Endothelial cell of hepatic sinusoid (primary cell): ENCODE measurements at regions not wholly inside any gene's neighbourhood (a gene's known extent, or its start where the extent isn't known, plus 50 kb on each side); places are given as distances from the start of the nearest gene placed in this dataset.
"Not testable (repeated sequence)": the region's sequence is repeated elsewhere in the genome, so short reads cannot be mapped to it uniquely, and the experiment has no call there.

ENCODE experiments used
- in situ Hi-C: cut with HindIII; loops from 2 replicates; pipeline ENCODE4 v1.10.0; 2017; ENCODE audit warnings: low sequenced_read_pairs

DNA sequence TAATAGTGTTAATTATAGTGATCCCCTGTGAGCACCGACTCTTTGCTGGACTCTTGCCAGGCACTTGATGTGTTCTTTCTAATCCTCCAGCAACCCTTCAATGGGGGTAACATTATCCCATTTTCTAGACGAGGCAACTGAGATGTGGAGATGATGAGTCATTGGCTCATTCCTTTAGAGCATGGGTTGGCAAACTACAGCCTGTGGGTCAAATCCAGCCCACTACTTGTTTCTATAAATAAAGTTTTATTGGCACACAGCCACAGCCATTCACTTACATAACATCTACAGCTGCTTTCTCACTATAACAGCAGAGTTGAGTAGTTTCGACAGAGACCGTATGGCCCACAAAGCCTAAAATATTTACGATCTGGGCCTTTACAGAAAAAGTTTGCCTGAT, 249.5 kb upstream of the KCNG1 start:
- in situ Hi-C loops: no loop called here

- in situ Hi-C loops: no loop called here
These were observed 249.0 kb upstream of the KCNG1 start for GRCh38 chr20:51271931-51272330.

DNA sequence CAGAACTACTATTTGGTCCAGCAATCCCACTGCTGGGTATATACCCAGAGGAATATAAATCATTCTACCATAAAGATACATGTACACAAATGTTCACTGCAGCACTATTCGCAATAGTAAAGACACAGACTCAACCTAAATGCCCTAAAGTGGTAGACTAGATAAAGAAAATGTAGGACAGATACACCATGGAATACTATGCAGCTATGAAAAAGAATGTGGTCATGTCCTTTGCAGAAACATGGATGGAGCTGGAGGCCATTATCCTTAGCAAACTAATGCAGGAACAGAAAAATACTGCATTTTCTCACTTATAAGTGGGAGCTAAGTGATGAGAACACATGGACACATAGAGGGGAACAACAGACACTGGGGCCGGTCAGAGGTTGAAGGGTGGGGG, 248.4 kb upstream of the KCNG1 start:
- in situ Hi-C loops: not testable (repeated sequence)

DNA sequence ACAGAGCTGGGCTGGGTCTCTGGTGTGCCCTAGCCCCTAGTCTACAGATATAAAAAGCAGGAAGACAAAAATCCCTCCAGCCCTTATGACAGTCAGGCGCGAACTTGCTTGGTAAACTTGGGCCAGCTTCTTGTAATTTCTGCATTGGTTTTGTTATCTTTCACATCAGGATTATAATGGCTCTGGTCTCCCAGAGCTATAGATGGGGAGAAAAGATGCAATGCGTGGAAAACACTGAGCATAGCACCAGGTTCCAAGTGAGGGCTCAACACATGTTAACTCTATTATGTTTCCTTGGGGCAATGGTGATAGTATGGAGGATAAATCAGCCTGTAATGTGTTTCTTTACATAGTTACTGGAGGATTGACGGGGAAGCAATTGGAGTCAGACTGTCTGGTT, 246.8 kb upstream of the KCNG1 start:
- in situ Hi-C loops: no loop called here

DNA sequence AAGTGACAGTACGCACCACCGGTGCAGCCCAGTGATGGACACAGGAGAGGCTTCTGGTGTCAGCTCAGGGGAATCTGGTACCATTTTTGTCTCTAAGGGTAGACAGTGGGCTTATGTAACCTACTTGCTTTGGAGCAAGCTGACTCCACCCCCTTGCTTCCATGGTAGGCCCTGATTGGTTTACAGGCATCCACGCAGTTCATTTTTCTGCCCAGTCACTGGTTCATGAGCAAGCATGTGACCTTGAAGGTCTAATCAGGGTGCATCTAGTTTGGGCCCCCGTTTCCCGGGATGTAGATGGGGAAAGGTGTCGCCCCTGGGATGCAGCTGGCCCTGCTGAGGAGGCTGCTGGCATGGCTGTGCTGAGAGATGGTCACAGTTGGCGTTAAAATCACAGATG, 244.8 kb upstream of the KCNG1 start:
- in situ Hi-C loops: no loop called here

DNA sequence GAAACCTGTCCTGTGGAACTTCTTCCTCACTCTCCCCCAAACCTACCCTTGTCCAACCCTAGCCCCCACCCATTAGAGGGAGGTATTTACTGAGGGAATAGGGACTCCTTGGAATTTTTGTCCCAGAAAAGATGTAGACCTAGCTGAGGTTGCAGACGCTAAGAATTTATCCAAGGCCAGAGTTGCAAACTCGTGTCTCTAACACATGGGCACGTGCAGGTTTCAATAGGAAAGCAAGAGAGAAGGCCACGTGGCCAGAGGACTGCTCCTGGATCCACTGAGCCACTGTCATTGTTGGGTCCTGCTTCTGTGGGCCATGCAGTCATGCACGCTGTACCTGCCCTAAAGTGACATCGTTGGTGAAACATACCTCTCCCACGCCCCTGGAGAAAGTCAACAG, 243.4 kb upstream of the KCNG1 start:
- in situ Hi-C loops: no loop called here

GRCh38 chr20:51265361-51265760, 242.5 kb upstream of the KCNG1 start:
- in situ Hi-C loops: no loop called here

DNA sequence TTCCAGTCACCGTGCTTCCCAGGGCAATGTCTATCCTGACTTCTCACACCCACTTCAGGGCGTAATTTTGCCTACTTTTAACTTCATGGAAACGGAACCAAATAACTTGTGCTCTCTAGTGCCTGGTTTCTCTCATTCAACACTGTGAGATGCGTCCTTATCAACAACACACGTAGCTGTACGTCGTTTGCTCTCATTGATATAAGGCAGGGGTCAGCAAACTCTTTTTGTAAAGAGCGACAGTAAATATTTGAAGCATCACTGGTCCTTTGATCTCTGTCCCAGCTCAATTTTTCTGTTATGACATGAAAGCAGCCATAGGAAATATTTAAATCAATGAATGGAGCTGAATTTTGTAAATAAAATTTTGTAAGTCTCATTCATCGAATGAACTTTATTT, 239.3 kb upstream of the KCNG1 start:
- in situ Hi-C loops: no loop called here

DNA sequence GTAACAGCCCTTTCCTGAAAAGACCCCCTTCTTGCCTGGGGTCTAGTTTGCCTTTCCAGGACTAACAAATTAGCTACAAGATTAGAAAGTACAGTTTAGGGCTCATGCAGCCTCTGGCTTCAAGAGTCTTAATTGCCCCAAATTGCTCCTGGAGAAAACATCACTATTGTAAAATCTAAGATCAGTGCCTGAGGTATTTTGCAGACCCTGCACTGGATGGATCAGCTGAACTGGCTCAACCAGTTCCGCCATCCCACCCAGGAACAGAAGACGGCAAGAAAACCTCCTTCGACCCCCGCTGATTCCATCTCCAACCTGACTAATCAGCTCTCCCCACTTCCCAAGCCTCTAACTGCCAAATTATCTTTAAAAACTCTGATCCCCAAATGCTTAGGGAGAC, 236.5 kb upstream of the KCNG1 start:
- in situ Hi-C loops: no loop called here

DNA sequence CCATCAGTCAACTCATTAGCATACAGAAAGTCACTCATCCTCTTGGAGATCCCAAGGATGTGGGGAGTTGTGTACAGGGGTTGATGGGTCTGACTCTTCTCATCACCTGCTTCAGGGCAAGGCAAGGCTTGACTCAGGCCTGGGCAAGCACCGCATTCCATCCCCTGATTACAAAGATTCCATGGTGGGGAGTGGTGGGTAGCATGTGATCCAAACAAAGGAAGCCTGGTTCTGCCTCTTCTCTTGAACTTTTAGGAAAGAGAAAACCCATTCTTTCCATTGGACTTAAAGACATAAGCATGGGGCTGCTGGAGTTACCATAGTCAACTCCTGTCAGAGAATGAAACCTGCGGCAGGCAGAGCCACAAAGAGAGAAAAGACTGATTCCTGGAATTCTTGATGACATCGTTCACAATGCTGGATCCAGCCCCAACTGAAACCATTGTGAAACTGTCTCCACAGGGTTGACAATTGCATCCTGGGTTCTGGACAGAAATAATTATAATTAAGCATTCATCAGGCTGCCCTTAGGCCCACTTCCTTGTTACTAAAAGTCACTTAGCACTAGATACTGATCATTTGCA, 235.8 kb upstream of the KCNG1 start:
- in situ Hi-C loops: no loop called here

GRCh38 chr20:51255417-51255816, 232.5 kb upstream of the KCNG1 start:
- in situ Hi-C loops: no loop called here

DNA sequence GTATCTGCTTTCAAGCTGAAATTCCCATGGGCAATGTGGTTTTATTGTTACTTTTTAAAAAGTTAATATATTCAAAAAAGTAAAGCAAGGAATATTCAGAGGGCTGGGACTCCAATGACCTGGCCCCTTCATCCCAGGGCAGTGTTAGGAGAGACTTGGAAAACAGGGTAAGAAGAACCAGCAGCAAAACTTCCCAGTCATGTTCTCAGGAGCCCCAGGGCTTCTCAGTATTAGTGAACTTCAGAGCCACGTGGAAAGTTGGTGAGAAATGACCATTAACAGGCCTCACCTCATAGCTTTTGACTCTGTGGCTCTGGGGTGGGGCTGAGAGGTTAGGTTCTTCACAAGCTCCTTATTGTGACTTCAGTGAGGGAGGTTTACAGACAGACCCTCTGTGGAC, 230.4 kb upstream of the KCNG1 start:
- in situ Hi-C loops: no loop called here

DNA sequence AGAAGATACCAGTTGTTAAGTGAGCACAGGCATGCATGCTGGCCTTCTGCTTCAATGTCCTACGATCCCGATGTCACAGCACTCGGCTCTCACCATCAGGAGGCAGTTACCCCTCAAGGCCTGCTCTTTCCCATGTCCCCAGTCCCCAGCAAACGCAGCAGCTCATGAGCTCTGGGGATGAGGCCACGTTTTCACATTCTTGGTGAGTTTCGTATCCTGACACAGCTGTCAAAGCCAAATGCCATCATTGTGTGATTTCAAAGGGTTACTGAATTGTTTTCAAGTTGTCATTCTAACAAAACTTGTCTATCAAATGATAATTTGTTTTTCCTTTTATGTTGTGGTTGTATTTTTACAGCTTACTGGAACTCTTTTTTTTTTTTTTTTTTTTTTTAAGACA, 226.9 kb upstream of the KCNG1 start:
- in situ Hi-C loops: loop anchor here (5.0 kb wide), 1 partner anchor 227 kb away; the partner anchor contains the start of gene KCNG1

- in situ Hi-C loops: loop anchor here (5.0 kb wide), 1 partner anchor 227 kb away; the partner anchor contains the start of gene KCNG1
These were observed 226.3 kb upstream of the KCNG1 start for GRCh38 chr20:51249215-51249614.

DNA sequence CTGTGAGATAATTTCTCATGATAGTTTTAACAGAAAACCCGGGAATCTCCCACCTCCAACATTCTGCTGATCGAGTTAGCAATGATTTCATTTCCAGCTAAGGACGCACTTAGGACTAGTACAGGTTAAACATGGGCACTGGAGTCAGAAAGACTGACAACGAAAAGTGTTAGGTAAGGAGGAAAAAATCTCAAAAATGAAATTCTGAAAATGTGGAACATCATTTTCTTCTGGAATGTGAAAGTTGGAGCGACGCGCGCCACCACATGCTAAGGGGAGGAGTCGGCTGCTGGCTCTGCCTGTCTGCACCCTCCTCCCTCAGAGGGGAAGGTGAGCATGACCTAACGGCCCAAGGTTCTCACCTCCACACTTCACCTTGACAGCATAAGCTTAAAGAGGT, 221.6 kb upstream of the KCNG1 start:
- in situ Hi-C loops: loop anchor here (5.0 kb wide), 1 partner anchor 92 kb away; no protein-coding TSS in a partner anchor

GRCh38 chr20:51238675-51239305, 215.9 kb upstream of the KCNG1 start:
- in situ Hi-C loops: no loop called here

GRCh38 chr20:51237791-51238190, 214.9 kb upstream of the KCNG1 start:
- in situ Hi-C loops: no loop called here

GRCh38 chr20:51237278-51237677, 214.4 kb upstream of the KCNG1 start:
- in situ Hi-C loops: no loop called here

DNA sequence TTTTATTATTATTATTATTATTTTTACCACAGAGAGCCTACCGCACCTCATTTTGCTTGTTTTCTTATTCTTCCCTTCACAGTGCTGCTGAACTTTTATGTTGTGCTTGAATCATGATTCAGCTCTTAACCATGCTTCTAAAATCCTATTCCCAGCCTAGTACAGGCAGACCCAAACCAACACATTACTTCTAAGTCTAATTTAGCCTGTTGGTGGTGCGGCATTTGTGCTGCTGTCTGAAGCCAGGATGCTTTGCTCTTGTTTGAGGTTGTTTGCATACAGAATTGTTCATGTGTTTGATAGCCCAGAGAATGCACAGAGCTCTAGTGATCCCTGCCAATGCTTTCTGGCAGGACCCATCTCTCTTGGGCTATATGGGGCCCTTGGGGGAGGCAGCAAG, 213.5 kb upstream of the KCNG1 start:
- in situ Hi-C loops: no loop called here

DNA sequence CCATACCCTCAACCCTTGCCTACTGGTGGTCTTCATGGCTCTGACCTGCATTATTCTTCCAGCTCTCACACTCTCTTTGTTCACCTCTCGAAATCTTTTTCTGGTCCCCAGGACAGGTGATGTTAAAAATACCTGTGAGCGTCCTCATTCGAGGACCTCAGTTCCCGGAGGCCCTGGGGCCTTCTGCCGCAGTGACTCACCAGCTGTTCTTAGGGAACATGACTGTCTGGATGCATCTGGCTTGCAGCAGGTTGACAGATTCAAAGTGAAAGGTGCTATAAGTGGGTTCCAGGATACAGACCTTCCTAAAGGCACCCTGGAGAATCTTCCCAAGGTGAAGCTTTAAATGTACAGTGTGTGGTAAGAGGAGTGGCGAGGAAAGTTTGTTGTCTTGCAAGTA, 210.4 kb upstream of the KCNG1 start:
- in situ Hi-C loops: no loop called here

DNA sequence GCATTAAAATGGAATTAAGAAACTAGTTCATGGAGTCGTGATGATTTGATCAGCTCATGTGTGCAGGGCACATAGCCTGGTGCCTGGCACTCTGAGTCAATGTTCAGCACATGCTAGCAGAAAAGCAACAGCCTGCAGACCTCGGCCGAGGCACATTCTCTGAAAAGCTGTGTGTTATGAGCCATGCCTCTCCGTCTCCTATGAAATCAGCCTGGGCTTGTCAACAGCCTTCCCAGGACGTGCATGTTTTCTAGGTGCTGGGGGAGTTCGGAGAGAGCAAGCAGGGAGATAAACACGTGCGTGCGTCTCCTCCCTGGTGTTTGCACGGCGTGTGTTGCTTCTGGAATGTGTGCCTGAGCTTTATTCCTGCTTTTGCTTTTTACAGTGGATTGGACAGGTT, 207.8 kb upstream of the KCNG1 start:
- in situ Hi-C loops: no loop called here

DNA sequence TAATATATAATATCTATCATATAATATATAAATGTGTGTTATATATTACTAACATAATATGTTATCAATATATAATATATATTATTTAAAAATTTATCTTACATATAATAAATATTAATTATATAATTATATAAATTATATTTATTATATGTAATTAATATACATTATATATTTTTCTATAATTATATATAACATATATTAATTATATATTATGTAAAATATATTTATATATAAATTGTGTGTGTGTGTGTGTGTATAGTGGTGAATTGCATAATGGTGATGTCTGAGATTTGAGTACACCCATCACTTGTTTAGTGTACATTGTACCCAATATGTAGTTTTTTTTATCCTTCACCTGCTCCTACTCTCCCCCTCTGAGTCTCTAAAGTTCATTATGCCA, 205.9 kb upstream of the KCNG1 start:
- in situ Hi-C loops: no loop called here

DNA sequence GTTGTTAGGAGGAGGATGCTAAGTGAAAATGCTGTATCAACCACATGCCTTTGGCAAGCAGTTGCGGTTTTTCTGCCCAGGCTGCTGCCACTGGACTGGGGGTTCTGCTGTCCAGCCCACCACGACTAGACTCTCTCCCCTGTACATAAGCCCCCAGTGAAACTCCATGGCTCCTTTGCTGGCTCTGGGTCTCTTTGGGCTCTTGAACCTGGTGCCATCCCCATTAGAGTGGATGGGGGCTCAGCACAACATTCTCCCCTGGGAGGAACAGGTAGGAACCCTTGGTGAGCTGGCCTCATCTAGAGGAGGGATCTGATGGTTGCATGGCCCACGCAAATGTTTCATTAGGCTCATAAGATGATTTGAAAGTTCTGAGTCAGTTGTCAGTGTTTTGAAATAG, 204.8 kb upstream of the KCNG1 start:
- in situ Hi-C loops: no loop called here
